NB4 (cell line): ENCODE measurements at regions not wholly inside any gene's neighbourhood (a gene's known extent, or its start where the extent isn't known, plus 50 kb on each side); places are given as distances from the start of the nearest gene placed in this dataset.

Experiments
- MYC ChIP-seq: IDR thresholded peaks from 2 replicates; pipeline ENCODE4 v1.6.1; 2011; ENCODE audit warnings: low read depth, low read length
- POLR2A ChIP-seq: IDR thresholded peaks from 2 replicates; pipeline ENCODE4 v1.6.1; 2011; ENCODE audit warnings: mild to moderate bottlenecking; ENCODE audit not compliant: insufficient read length; ENCODE audit errors: extremely low read depth
- TF ChIP-seq, protein P1 (sequence below): IDR thresholded peaks from one replicate; pipeline ENCODE4 v1.5.1; 2012; ENCODE audit warnings: low read depth, low read length
- TF ChIP-seq, protein P2 (sequence below): IDR thresholded peaks from 2 replicates; pipeline ENCODE4 v1.6.1; 2011; ENCODE audit warnings: low read depth, low read length

- TF ChIP-seq POLR2A (no peak), MYC (no peak)
- TF ChIP-seq, protein P1, sequence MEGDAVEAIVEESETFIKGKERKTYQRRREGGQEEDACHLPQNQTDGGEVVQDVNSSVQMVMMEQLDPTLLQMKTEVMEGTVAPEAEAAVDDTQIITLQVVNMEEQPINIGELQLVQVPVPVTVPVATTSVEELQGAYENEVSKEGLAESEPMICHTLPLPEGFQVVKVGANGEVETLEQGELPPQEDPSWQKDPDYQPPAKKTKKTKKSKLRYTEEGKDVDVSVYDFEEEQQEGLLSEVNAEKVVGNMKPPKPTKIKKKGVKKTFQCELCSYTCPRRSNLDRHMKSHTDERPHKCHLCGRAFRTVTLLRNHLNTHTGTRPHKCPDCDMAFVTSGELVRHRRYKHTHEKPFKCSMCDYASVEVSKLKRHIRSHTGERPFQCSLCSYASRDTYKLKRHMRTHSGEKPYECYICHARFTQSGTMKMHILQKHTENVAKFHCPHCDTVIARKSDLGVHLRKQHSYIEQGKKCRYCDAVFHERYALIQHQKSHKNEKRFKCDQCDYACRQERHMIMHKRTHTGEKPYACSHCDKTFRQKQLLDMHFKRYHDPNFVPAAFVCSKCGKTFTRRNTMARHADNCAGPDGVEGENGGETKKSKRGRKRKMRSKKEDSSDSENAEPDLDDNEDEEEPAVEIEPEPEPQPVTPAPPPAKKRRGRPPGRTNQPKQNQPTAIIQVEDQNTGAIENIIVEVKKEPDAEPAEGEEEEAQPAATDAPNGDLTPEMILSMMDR: no peak
- TF ChIP-seq, protein P2, sequence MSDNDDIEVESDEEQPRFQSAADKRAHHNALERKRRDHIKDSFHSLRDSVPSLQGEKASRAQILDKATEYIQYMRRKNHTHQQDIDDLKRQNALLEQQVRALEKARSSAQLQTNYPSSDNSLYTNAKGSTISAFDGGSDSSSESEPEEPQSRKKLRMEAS: no peak
Observed at GRCh38 chr18:55696811-55697210, 108.8 kb upstream of the TCF4 start.
